Neural cell (in vitro differentiated cells): ENCODE measurements at regions not wholly inside any gene's neighbourhood (a gene's known extent, or its start where the extent isn't known, plus 50 kb on each side); places are given as distances from the start of the nearest gene placed in this dataset.

ENCODE experiments used
- EP300 ChIP-seq: fragments of 450-650 bp; conservative IDR thresholded peaks from 2 replicates; pipeline ENCODE4 v1.6.1; 2014; ENCODE audit warnings: antibody characterized with exemption, mild to moderate bottlenecking, moderate library complexity; ENCODE audit not compliant: poor library complexity, severe bottlenecking
- EZH2 ChIP-seq: fragments of 200-600, 300-800 bp; shearing (Covaris generic), sonication (generic); IDR thresholded peaks from 2 replicates; pipeline ENCODE4 v1.6.1; 2014; ENCODE audit warnings: antibody characterized with exemption, low read length, borderline replicate concordance, mild to moderate bottlenecking; ENCODE audit not compliant: insufficient read depth, poor library complexity, severe bottlenecking
- MXI1 ChIP-seq: fragments of 450-650 bp; conservative IDR thresholded peaks from 2 replicates; pipeline ENCODE4 v1.6.1; 2014; ENCODE audit warnings: antibody characterized with exemption, mild to moderate bottlenecking; ENCODE audit not compliant: poor library complexity, severe bottlenecking
- POLR2AphosphoS5 ChIP-seq: IDR thresholded peaks from 2 replicates; pipeline ENCODE4 v1.6.1; 2012
- RAD21 ChIP-seq: fragments of 450-650 bp; conservative IDR thresholded peaks from 2 replicates; pipeline ENCODE4 v1.6.1; 2014; ENCODE audit warnings: antibody characterized with exemption, mild to moderate bottlenecking, moderate library complexity
- TAF1 ChIP-seq: IDR thresholded peaks from 2 replicates; pipeline ENCODE4 v1.6.1; 2012; ENCODE audit warnings: low read depth
- TF ChIP-seq, protein P1 (sequence below): fragments of 450-650 bp; IDR thresholded peaks from 2 replicates; pipeline ENCODE4 v1.5.1; 2014; ENCODE audit warnings: antibody characterized with exemption, mild to moderate bottlenecking, moderate library complexity; ENCODE audit not compliant: poor library complexity, severe bottlenecking
- TF ChIP-seq, protein P2 (sequence below): IDR thresholded peaks from 2 replicates; pipeline ENCODE4 v1.6.1; 2012; ENCODE audit warnings: borderline replicate concordance

DNA sequence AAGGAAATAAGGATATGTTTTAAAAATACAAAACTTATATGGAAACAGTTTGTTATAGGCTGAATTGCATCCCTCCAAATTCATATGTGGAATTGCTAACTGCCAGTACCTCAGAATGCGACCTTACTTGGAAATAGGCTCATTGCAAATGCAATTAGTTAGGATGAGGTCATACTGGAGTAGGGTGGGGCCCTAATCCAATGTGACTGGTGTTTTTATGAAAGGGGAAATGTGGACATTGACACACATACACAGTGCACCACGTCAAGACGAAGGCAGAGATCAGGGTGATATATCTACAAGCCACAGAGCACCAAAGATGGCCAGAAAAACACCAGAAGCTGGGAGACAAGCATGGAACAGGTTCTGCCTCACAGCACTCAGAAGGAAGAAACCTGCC lies 494.2 kb downstream of the TSN start:
- TF ChIP-seq, protein P1, sequence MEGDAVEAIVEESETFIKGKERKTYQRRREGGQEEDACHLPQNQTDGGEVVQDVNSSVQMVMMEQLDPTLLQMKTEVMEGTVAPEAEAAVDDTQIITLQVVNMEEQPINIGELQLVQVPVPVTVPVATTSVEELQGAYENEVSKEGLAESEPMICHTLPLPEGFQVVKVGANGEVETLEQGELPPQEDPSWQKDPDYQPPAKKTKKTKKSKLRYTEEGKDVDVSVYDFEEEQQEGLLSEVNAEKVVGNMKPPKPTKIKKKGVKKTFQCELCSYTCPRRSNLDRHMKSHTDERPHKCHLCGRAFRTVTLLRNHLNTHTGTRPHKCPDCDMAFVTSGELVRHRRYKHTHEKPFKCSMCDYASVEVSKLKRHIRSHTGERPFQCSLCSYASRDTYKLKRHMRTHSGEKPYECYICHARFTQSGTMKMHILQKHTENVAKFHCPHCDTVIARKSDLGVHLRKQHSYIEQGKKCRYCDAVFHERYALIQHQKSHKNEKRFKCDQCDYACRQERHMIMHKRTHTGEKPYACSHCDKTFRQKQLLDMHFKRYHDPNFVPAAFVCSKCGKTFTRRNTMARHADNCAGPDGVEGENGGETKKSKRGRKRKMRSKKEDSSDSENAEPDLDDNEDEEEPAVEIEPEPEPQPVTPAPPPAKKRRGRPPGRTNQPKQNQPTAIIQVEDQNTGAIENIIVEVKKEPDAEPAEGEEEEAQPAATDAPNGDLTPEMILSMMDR, result no peak
- no peak for TF ChIP-seq EZH2
- TF ChIP-seq EP300, result no peak
- TF ChIP-seq MXI1, result no peak
- no peak for TF ChIP-seq TAF1
- TF ChIP-seq POLR2AphosphoS5, result no peak
- TF ChIP-seq, protein P2, sequence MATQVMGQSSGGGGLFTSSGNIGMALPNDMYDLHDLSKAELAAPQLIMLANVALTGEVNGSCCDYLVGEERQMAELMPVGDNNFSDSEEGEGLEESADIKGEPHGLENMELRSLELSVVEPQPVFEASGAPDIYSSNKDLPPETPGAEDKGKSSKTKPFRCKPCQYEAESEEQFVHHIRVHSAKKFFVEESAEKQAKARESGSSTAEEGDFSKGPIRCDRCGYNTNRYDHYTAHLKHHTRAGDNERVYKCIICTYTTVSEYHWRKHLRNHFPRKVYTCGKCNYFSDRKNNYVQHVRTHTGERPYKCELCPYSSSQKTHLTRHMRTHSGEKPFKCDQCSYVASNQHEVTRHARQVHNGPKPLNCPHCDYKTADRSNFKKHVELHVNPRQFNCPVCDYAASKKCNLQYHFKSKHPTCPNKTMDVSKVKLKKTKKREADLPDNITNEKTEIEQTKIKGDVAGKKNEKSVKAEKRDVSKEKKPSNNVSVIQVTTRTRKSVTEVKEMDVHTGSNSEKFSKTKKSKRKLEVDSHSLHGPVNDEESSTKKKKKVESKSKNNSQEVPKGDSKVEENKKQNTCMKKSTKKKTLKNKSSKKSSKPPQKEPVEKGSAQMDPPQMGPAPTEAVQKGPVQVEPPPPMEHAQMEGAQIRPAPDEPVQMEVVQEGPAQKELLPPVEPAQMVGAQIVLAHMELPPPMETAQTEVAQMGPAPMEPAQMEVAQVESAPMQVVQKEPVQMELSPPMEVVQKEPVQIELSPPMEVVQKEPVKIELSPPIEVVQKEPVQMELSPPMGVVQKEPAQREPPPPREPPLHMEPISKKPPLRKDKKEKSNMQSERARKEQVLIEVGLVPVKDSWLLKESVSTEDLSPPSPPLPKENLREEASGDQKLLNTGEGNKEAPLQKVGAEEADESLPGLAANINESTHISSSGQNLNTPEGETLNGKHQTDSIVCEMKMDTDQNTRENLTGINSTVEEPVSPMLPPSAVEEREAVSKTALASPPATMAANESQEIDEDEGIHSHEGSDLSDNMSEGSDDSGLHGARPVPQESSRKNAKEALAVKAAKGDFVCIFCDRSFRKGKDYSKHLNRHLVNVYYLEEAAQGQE, result no peak
- TF ChIP-seq RAD21, result no peak
